ENCODE measurements at regions not wholly inside any gene's neighbourhood (a gene's known extent, or its start where the extent isn't known, plus 50 kb on each side); places are given as distances from the start of the nearest gene placed in this dataset.

GRCh38 chr5:152869971-152870370 lies 464.9 kb upstream of the NMUR2 start:
- Histone ChIP-seq H3K4me2 (ENCODE audit: insufficient read depth, low read length) (no peak overlapping the region), H2AFZ (ENCODE audit: low read depth, low read length) (no peak overlapping the region), H3K4me3 (ENCODE audit: low read depth in 1 of 2, low read length in 2 of 2) (no peak overlapping the region), H4K20me1 (ENCODE audit: insufficient read depth, low read length) (no peaks in the 10 kb centered on the region), H3K27ac (ENCODE audit: low read length) (no peak overlapping the region), H3K36me3 (ENCODE audit: insufficient read depth, low read length) (no peaks in the 10 kb centered on the region), H3K9me3 (ENCODE audit: insufficient read depth, low read length, severe bottlenecking) (no peaks in the 10 kb centered on the region), H3K27me3 (ENCODE audit: insufficient read depth, low read length, poor library complexity) (no peaks in the 10 kb centered on the region), H3K79me2 (ENCODE audit: insufficient read depth, low read length) (no peaks in the 10 kb centered on the region), H3K9ac (ENCODE audit: low read depth, low read length) (no peak overlapping the region), H3K4me1 (ENCODE audit: insufficient read depth, low read length) (no peaks in the 10 kb centered on the region)
- no peak for ATAC-seq (ENCODE audit: insufficient read depth, low read depth)
- no peak for TF ChIP-seq EZH2 (IDR thresholded peaks at IDR 0.05; ENCODE audit: borderline replicate concordance, low read depth, low read length, severe bottlenecking)
- no peak for TF ChIP-seq CTCF (IDR thresholded peaks at IDR 0.05; ENCODE audit: borderline replicate concordance, extremely low read depth, low read length, poor library complexity, severe bottlenecking)
- no peak for DNase-seq

- Histone ChIP-seq H3K4me3 (ENCODE audit: low read depth in 1 of 2, low read length in 2 of 2) (no peak overlapping the region), H2AFZ (ENCODE audit: low read depth, low read length) (no peak overlapping the region), H3K79me2 (ENCODE audit: insufficient read depth, low read length) (no peaks in the 10 kb centered on the region), H3K27ac (ENCODE audit: low read length) (no peak overlapping the region), H3K36me3 (ENCODE audit: insufficient read depth, low read length) (no peaks in the 10 kb centered on the region), H3K27me3 (ENCODE audit: insufficient read depth, low read length, poor library complexity) (no peaks in the 10 kb centered on the region), H4K20me1 (ENCODE audit: insufficient read depth, low read length) (no peaks in the 10 kb centered on the region), H3K4me2 (ENCODE audit: insufficient read depth, low read length) (no peak overlapping the region), H3K4me1 (ENCODE audit: insufficient read depth, low read length) (no peaks in the 10 kb centered on the region), H3K9me3 (ENCODE audit: insufficient read depth, low read length, severe bottlenecking) (no peaks in the 10 kb centered on the region), H3K9ac (ENCODE audit: low read depth, low read length) (no peak overlapping the region)
- TF ChIP-seq EZH2 (IDR thresholded peaks at IDR 0.05; ENCODE audit: borderline replicate concordance, low read depth, low read length, severe bottlenecking) (no peak), CTCF (IDR thresholded peaks at IDR 0.05; ENCODE audit: borderline replicate concordance, extremely low read depth, low read length, poor library complexity, severe bottlenecking) (no peak)
- no peak for ATAC-seq (ENCODE audit: insufficient read depth, low read depth)
- DNase-seq = no peak
Observed at GRCh38 chr5:152882621-152883020, 477.5 kb upstream of the NMUR2 start.

- H3K27me3 ChIP-seq (ENCODE audit: insufficient read depth, low read length, poor library complexity) = no peaks in the 10 kb centered on the region
- H3K4me1 ChIP-seq (ENCODE audit: insufficient read depth, low read length) = no peaks in the 10 kb centered on the region
- no peaks in the 10 kb centered on the region for H3K36me3 ChIP-seq (ENCODE audit: insufficient read depth, low read length)
- no peak for TF ChIP-seq EZH2 (IDR thresholded peaks at IDR 0.05; ENCODE audit: borderline replicate concordance, low read depth, low read length, severe bottlenecking)
- no peak for TF ChIP-seq CTCF (IDR thresholded peaks at IDR 0.05; ENCODE audit: borderline replicate concordance, extremely low read depth, low read length, poor library complexity, severe bottlenecking)
- no peak overlapping the region for H3K4me3 ChIP-seq (ENCODE audit: low read depth in 1 of 2, low read length in 2 of 2)
- DNase-seq (no peak), ATAC-seq (ENCODE audit: insufficient read depth, low read depth) (no peak)
- H3K9ac ChIP-seq (ENCODE audit: low read depth, low read length) = no peak overlapping the region
- no peaks in the 10 kb centered on the region for H3K9me3 ChIP-seq (ENCODE audit: insufficient read depth, low read length, severe bottlenecking)
- H3K4me2 ChIP-seq (ENCODE audit: insufficient read depth, low read length) = no peak overlapping the region
- no peak overlapping the region for H2AFZ ChIP-seq (ENCODE audit: low read depth, low read length)
- no peak overlapping the region for H3K27ac ChIP-seq (ENCODE audit: low read length)
- no peaks in the 10 kb centered on the region for H4K20me1 ChIP-seq (ENCODE audit: insufficient read depth, low read length)
- H3K79me2 ChIP-seq (ENCODE audit: insufficient read depth, low read length) = no peaks in the 10 kb centered on the region
Observed at GRCh38 chr5:152883066-152883775, 478.1 kb upstream of the NMUR2 start.

All from DND-41 (cell line).